Thyroid gland (tissue), 4 donors: ENCODE measurements at regions not wholly inside any gene's neighbourhood (a gene's known extent, or its start where the extent isn't known, plus 50 kb on each side); places are given as distances from the start of the nearest gene placed in this dataset.

ENCODE experiments used
- DNase-seq, 2 donors: peaks; one replicate each; pipeline ENCODE4 v3.0.0-alpha.2; 2019
- H3K27ac ChIP-seq, 3 donors: fragments of 200-600 bp; sonication (generic); 1 replicate in 2 of 3; 2 replicates in 1 of 3; pipeline ENCODE4 v1.5.1; 2016 to 2019; ENCODE audit warnings: mild to moderate bottlenecking in 1 of 3, moderate library complexity in 1 of 3
- H3K27me3 ChIP-seq: fragments of 200-600 bp; sonication (generic); one replicate; pipeline ENCODE4 v1.5.1; 2019
- H3K36me3 ChIP-seq, 2 donors: fragments of 200-600 bp; sonication (generic); one replicate each; pipeline ENCODE4 v1.5.1; 2016 to 2019
- H3K4me1 ChIP-seq, 2 donors: fragments of 200-600 bp; sonication (generic); one replicate each; pipeline ENCODE4 v1.5.1; 2017 to 2019
- H3K4me3 ChIP-seq, 3 donors: fragments of 200-600 bp; sonication (generic); replicated peaks in 1 of 3; 1 replicate in 2 of 3; 2 replicates in 1 of 3; pipeline ENCODE4 v1.5.1; 2016; ENCODE audit warnings: mild to moderate bottlenecking in 1 of 3
- H3K9me3 ChIP-seq: fragments of 200-600 bp; sonication (generic); one replicate; pipeline ENCODE4 v1.5.1; 2017
- CTCF ChIP-seq, 6 experiments: fragments of 200-600 bp in 3 of 6; fragments of 450-650 bp in 3 of 6; sonication (generic) in 3 of 6; IDR thresholded peaks; one replicate each; pipeline ENCODE4 v1.5.1; 2016 to 2019; ENCODE audit warnings: antibody characterized with exemption in 6 of 6, mild to moderate bottlenecking in 2 of 6, inconsistent platforms in 1 of 6, moderate library complexity in 1 of 6
- POLR2A ChIP-seq, 2 donors: fragments of 450-650 bp; IDR thresholded peaks; one replicate each; pipeline ENCODE4 v1.6.1; 2017; ENCODE audit warnings: antibody characterized with exemption in 2 of 2, mild to moderate bottlenecking in 2 of 2, moderate library complexity in 1 of 2
- WGBS, 2 donors: methylation state at CpG; one replicate each; pipeline ENCODE4 v1.1.5; 2017; 5-methylcytosine and 5-hydroxymethylcytosine counted together
- intact Hi-C: fragments of 100-400 bp; cut with DNase I; formaldehyde crosslinking; loops from one replicate; pipeline ENCODE4 v1.15.1; 2023

- no peaks in the 10 kb centered on the region for H3K9me3 ChIP-seq
- no peaks in the 10 kb centered on the region for H3K27me3 ChIP-seq
- no peak for DNase-seq
- TF ChIP-seq POLR2A (IDR thresholded peaks at IDR 0.05): no peak
- no peak for TF ChIP-seq CTCF (IDR thresholded peaks at IDR 0.05)
- 79 to 84% methylated on average over 4 of the region's 4 CpGs for WGBS, 2 donors
- intact Hi-C loops: no loop called here
- no peak overlapping the region for H3K27ac ChIP-seq
- no peaks in the 10 kb centered on the region for H3K36me3 ChIP-seq
- no peak overlapping the region for H3K4me3 ChIP-seq
- H3K4me1 ChIP-seq: no peaks in the 10 kb centered on the region
Measured at GRCh38 chr19:27722625-27723024, 1490.3 kb downstream of the UQCRFS1 start.

GRCh38 chr19:27720155-27720554, 1492.8 kb downstream of the UQCRFS1 start:
- H3K4me3 ChIP-seq: no peak overlapping the region
- no peak for DNase-seq
- TF ChIP-seq POLR2A (IDR thresholded peaks at IDR 0.05) (no peak), CTCF (IDR thresholded peaks at IDR 0.05) (no peak)
- H3K4me1 ChIP-seq: no peaks in the 10 kb centered on the region
- no peaks in the 10 kb centered on the region for H3K9me3 ChIP-seq
- H3K36me3 ChIP-seq: no peaks in the 10 kb centered on the region
- no peak overlapping the region for H3K27ac ChIP-seq
- no peaks in the 10 kb centered on the region for H3K27me3 ChIP-seq
- WGBS, 2 donors: 82 to 86% methylated on average over 4 to 5 of the region's 5 CpGs
- intact Hi-C loops: no loop called here

GRCh38 chr19:27719034-27719433, 1493.9 kb downstream of the UQCRFS1 start:
- TF ChIP-seq POLR2A (IDR thresholded peaks at IDR 0.05) (no peak), CTCF (IDR thresholded peaks at IDR 0.05) (no peak)
- Histone ChIP-seq H3K4me3 (no peak overlapping the region), H3K9me3 (no peaks in the 10 kb centered on the region), H3K4me1 (no peaks in the 10 kb centered on the region), H3K27ac (no peak overlapping the region), H3K27me3 (no peaks in the 10 kb centered on the region), H3K36me3 (no peaks in the 10 kb centered on the region)
- intact Hi-C loops: no loop called here
- no peak for DNase-seq
- 89 to 90% methylated on average over 6 of the region's 6 CpGs for WGBS, 2 donors

- no peak for DNase-seq
- intact Hi-C loops: no loop called here
- no peak for TF ChIP-seq POLR2A (IDR thresholded peaks at IDR 0.05)
- no peak for TF ChIP-seq CTCF (IDR thresholded peaks at IDR 0.05)
- Histone ChIP-seq H3K9me3 (no peaks in the 10 kb centered on the region), H3K27me3 (no peaks in the 10 kb centered on the region), H3K4me1 (no peaks in the 10 kb centered on the region), H3K36me3 (no peaks in the 10 kb centered on the region), H3K4me3 (no peak overlapping the region), H3K27ac (no peak overlapping the region)
- 66 to 69% methylated on average over 4 of the region's 4 CpGs for WGBS, 2 donors
Measured at GRCh38 chr19:27718234-27718633, 1494.7 kb downstream of the UQCRFS1 start.

- H3K9me3 ChIP-seq: no peaks in the 10 kb centered on the region
- H3K36me3 ChIP-seq: no peaks in the 10 kb centered on the region
- no peaks in the 10 kb centered on the region for H3K27me3 ChIP-seq
- intact Hi-C loops: no loop called here
- TF ChIP-seq POLR2A (IDR thresholded peaks at IDR 0.05) (no peak), CTCF (IDR thresholded peaks at IDR 0.05) (no peak)
- DNase-seq: no peak
- no peaks in the 10 kb centered on the region for H3K4me1 ChIP-seq
- H3K27ac ChIP-seq: no peak overlapping the region
- H3K4me3 ChIP-seq: no peak overlapping the region
Measured at GRCh38 chr19:27717825-27718224, 1495.1 kb downstream of the UQCRFS1 start.
